MG63 (cell line): ENCODE measurements at regions not wholly inside any gene's neighbourhood (a gene's known extent, or its start where the extent isn't known, plus 50 kb on each side); places are given as distances from the start of the nearest gene placed in this dataset.
A peak's percentile ranks its signal among the peaks of the same experiment; 100 is the strongest.

Experiments
- DNase-seq: peaks from one replicate; pipeline ENCODE4 v3.0.0-alpha.2; 2020
- H3K27me3 ChIP-seq: fragments of 250-450 bp; sonication (Bioruptor Pico); 2 replicates; pipeline ENCODE4 v1.5.1; 2020; ENCODE audit warnings: mild to moderate bottlenecking, moderate library complexity
- H3K36me3 ChIP-seq: fragments of 250-450 bp; sonication (Bioruptor Pico); 2 replicates; pipeline ENCODE4 v1.5.1; 2020; ENCODE audit warnings: mild to moderate bottlenecking, moderate library complexity
- H3K4me3 ChIP-seq: fragments of 250-450 bp; sonication (Bioruptor Pico); 2 replicates; pipeline ENCODE4 v1.5.1; 2020; ENCODE audit warnings: mild to moderate bottlenecking, moderate library complexity
- H3K9me3 ChIP-seq: fragments of 250-450 bp; sonication (Bioruptor Pico); 2 replicates; pipeline ENCODE4 v1.5.1; 2020; ENCODE audit warnings: mild to moderate bottlenecking, moderate library complexity

DNA sequence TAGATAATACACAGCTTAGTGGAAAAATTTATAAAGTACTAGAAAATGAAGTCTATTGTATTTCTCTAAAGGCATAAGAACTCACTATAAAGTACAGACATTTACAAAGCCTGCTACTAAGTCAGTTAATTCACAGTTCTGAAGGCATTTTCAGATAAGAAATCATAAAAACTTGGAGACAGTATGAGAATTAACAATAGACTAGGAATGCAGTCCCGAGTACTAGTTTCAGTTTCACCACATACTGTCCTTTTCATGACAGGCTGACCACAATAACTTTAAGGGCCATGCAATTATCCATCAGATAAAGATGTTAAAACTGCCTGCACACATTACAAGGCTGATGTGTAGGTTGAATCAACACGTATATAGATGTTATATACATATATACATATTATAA is 362.6 kb upstream of the SMC2 start:
- peak overlapping the region; percentile 15 for H3K4me3 ChIP-seq
- no peaks in the 10 kb centered on the region for H3K9me3 ChIP-seq
- no peak for DNase-seq

DNA sequence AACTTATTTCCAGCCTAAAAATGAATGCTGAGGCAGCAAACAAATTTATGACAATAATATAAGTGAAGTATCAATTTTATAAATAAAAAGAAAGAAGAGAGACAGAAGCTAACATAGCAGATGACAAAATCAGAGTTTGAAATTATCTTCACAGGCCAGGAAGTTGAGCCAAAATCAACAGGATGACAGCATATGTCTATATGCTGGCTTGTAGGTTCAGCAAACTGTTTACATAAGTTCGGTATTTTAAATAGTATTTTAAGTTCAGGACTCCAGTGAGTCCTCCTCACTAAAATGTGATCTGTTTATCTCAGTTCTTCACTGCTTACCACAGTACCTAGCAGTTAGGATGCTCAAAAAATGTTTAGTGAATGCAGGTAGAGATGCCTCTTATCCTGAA is 359.6 kb upstream of the SMC2 start:
- no peak overlapping the region for H3K4me3 ChIP-seq
- H3K9me3 ChIP-seq = no peaks in the 10 kb centered on the region
- DNase-seq = peak; percentile 29
- no peaks in the 10 kb centered on the region for H3K27me3 ChIP-seq
- H3K36me3 ChIP-seq = no peaks in the 10 kb centered on the region

More for the DNA sequence above, 362.6 kb upstream of the SMC2 start:
- no peaks in the 10 kb centered on the region for H3K36me3 ChIP-seq
- no peaks in the 10 kb centered on the region for H3K27me3 ChIP-seq

DNA sequence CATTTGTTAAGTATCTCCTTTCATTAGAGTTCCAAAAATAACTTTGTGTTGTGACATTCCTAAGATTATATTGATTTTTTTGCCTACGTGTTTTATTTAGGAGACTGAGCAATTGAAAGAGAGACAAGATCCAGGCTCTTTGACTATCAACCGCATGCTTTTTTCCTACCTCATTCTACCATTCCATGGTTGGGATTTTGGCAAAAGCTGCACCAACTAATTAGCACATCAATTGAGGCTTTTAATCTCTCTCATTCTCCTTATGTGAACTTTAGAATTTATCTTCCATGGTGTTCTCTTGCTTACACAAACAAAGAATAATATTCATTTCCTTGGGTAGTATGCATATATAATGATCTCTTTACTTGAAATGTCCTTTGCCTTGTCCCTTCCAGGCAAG is 338.7 kb upstream of the SMC2 start:
- DNase-seq = no peak

DNA sequence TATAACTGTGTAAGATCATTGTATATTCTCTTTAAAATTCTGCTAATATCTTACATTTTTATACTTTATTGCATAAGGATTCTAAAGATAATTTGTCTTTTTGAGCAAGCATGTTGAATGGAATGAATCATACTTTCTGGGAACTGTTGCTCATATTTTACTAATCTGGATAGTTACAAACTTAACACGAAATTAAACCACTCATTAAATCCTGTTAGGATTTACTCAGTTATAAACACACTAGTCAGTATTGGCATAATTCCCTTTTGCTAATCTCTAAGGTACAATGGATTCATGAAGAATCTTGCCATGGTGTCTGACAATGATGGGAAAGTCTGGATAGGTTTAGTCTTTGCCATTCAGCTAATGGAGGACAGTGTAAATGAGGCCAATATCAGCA is 338.1 kb upstream of the SMC2 start:
- DNase-seq = no peak
- Histone ChIP-seq H3K36me3 (no peaks in the 10 kb centered on the region), H3K4me3 (no peak overlapping the region), H3K9me3 (no peaks in the 10 kb centered on the region), H3K27me3 (no peaks in the 10 kb centered on the region)

More for the DNA sequence above, 338.7 kb upstream of the SMC2 start:
- no peak overlapping the region for H3K4me3 ChIP-seq
- H3K9me3 ChIP-seq = no peaks in the 10 kb centered on the region
- no peaks in the 10 kb centered on the region for H3K36me3 ChIP-seq
- H3K27me3 ChIP-seq = no peaks in the 10 kb centered on the region

DNA sequence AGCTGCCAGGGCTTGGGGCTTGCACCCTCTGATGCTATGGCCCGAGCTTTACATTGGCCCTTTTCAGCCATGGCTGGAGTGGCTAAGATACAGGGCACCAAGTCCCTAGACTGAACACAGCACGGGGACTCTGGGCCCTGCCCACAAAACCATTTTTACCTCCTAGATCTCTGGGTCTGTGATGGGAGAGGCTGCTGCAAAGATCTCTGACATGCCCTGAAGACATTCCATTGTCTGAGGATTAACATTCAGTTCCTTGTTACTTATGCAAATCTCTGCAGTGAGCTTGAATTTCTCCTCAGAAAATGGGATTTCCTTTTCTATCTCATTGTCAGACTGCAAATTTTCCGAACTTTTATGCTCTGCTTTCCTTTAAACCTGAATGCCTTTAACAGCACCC is 337.0 kb upstream of the SMC2 start:
- H3K36me3 ChIP-seq = no peaks in the 10 kb centered on the region
- H3K9me3 ChIP-seq = no peaks in the 10 kb centered on the region; the same call in 1 of the 2 replicates
- H3K4me3 ChIP-seq = no peak overlapping the region
- DNase-seq = no peak
- H3K27me3 ChIP-seq = no peaks in the 10 kb centered on the region

DNA sequence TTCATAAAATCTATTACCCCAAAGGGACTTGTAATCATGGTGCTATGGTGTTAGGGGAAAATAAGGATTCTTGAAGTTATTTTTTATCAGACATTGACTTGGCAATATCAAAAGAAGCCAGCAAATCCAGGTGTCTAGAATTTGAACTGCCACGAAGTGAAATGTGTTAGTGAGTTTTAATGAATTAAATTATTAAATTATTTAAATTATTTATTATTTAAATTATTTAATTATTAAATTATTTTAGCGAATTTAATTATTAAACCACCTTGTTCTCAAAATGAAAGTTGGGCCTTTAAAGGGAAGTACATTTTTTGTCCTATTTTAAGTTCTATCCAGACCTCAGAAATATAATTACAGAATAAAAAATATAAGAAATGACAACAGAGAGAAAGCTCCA is 332.6 kb upstream of the SMC2 start:
- Histone ChIP-seq H3K9me3 (no peaks in the 10 kb centered on the region; the same call in 1 of the 2 replicates), H3K4me3 (no peak overlapping the region), H3K36me3 (no peaks in the 10 kb centered on the region), H3K27me3 (no peaks in the 10 kb centered on the region)
- no peak for DNase-seq

DNA sequence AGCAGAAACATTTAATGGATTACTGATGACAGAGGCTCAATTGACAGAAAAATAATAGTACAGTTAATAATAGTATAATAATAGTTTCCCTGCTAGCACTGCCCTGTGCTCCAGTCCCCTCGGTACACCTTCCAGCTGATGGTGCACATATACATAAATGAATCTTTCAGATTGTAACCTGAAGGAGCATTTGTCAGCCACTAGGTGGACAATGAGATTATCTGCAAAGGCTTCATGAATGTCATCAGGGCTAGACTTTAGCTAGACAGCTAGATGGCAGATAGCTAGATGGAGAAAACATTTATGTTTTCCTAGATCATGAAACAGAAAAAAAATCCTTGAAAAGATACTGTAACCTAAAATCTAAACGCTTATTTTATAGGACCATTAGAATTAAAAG is 304.4 kb upstream of the SMC2 start:
- Histone ChIP-seq H3K9me3 (no peaks in the 10 kb centered on the region), H3K27me3 (no peaks in the 10 kb centered on the region), H3K4me3 (no peak overlapping the region), H3K36me3 (no peaks in the 10 kb centered on the region)
- no peak for DNase-seq

DNA sequence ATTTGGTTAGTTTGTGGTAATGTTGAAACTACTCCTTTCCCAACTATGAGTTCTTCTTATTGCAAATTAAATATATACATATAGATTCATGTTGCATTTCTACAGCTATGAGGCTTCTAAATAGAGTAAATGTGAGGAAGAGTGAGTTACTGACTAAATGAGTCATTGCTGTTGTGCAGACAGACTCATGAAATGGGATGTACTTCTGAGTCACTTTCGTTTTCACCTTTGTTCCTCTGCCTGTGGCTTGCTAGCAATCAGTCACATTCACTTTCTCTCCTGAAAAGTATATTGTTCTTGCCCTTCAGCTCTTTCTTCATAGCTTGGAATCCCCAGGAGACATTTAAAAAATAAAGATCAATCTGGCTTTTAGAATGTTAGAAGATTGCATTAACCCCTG is 295.5 kb upstream of the SMC2 start:
- DNase-seq = no peak
- Histone ChIP-seq H3K9me3 (no peaks in the 10 kb centered on the region), H3K27me3 (no peaks in the 10 kb centered on the region), H3K36me3 (no peaks in the 10 kb centered on the region), H3K4me3 (no peak overlapping the region)

DNA sequence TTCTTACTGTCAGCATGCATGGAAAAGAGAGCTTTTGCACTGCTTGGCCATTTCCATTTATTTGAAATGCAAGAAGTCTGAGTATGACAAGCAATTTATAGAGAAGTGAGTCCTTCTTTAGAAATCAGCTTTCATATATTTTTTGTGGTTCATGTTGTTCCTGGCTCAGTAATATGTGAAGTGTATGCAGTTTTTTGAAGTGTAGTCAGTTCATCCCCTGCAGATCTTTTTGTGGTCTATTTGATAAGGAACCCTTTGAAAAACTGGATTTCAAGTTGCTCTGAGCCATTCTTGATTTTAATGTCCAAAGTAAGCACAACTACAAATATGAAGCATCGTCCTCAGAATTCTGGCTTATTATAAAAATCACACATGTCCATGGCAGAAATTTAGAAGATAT is 294.1 kb upstream of the SMC2 start:
- DNase-seq = no peak
- Histone ChIP-seq H3K36me3 (no peaks in the 10 kb centered on the region), H3K9me3 (no peaks in the 10 kb centered on the region), H3K4me3 (no peak overlapping the region), H3K27me3 (no peaks in the 10 kb centered on the region)

DNA sequence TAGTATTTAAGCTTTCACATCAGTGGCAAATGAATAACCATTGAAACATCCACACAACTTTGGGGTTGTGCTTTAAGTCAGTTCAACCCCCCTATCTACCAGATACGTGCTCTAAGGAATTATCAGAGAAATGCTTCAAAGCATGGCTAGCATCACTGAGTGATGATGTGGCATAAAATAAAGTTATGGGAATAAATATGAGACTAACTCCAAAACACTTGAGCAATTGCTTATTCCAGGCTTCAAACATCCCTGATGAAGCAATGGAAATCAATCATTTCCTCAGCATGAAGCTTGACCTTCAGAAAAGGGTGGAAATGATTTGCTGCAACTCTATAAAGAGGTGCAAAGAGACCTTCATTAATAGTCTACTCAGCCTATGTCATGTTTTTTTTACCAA is 292.0 kb upstream of the SMC2 start:
- no peaks in the 10 kb centered on the region for H3K36me3 ChIP-seq
- H3K27me3 ChIP-seq = no peaks in the 10 kb centered on the region
- H3K9me3 ChIP-seq = no peaks in the 10 kb centered on the region
- no peak overlapping the region for H3K4me3 ChIP-seq
- DNase-seq = no peak

DNA sequence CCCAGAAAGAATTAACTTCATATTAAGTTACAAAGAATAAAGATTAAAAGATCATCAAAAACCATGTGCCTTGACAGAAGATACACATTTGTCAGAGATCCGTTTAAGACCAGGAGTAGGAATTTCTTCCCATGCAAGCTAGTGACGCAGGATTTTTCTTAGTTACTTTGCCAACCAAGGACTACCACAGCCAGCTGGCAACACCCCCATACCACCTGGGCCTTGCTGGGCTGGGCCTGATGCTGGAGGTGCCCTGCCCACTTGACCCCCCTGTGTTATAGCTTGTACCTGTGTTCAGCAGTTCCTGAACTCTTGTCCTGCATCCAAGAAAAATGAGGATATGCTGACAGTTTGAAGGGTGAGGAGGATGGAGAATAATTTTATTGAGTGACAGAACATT is 290.9 kb upstream of the SMC2 start:
- no peaks in the 10 kb centered on the region for H3K9me3 ChIP-seq
- no peaks in the 10 kb centered on the region for H3K36me3 ChIP-seq
- DNase-seq = no peak
- no peak overlapping the region for H3K4me3 ChIP-seq
- H3K27me3 ChIP-seq = no peaks in the 10 kb centered on the region

DNA sequence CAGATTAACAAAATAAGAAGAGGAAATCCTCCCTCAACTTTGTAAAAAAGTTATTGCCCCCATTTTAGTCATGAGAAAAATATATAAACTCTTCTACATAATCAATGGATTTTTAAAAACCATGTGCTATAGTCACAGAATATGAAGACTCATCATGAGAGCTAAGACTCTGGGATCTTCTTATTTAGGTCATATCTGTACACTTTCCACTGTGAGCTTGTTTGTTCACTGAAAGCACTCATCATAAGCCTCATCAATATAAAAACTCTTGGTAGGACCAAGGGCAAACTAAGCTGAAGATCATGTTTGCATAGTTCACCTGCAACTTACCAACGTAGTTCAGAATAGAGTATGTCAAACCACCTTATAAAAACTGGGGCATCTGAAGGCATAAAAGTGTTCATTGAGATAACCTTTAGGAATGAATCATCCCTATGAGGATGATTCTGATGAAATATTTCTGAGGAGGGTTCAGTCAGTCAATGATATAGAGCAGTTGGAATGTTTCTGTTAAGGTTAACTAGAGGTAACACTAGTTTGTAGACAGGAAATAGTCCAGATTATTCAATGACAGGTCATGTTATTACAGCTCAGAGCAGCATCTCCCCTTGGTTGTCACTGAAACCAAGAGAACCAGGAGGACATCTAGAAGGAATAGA is 289.9 kb upstream of the SMC2 start:
- no peaks in the 10 kb centered on the region for H3K27me3 ChIP-seq
- H3K9me3 ChIP-seq = no peaks in the 10 kb centered on the region
- no peaks in the 10 kb centered on the region for H3K36me3 ChIP-seq
- no peak for DNase-seq
- no peak overlapping the region for H3K4me3 ChIP-seq

DNA sequence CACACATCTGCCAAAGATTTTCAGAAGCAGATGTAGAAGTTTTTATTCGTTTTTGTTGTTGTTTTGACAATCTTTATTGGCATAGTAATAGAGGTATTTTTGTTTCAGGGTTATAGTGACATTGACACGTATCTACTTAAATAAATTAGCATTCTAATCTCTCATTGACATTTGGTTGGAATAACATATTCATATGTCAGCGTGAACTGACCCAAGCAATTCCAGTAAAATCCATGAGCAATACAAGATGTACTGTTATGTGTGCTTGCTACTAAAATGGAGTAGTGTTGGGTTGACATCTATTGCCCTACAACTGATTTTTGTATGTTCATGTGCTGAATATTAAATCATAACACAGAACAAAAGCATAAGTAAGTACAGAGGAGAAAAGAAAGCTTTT is 284.4 kb upstream of the SMC2 start:
- Histone ChIP-seq H3K36me3 (no peaks in the 10 kb centered on the region), H3K9me3 (no peaks in the 10 kb centered on the region), H3K4me3 (no peak overlapping the region), H3K27me3 (no peaks in the 10 kb centered on the region)
- DNase-seq = no peak

DNA sequence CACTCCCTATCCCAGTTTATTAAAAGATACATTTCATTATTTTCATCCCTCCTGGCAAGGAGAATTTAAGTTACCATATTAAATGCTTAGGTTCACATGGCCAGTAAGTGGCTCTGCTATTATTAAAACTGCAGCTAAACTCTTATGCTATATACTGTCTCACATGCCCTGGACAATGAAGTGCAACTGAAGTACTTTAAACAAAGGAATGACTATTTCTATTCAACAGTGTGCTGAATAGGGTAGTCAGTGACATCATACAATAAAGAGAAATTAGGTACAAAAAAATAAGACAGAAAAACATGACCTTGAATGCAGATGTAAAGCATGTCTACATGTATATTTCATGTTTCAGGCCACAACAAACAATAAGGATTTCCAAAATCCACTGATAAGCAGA is 282.6 kb upstream of the SMC2 start:
- no peak overlapping the region for H3K4me3 ChIP-seq
- no peak for DNase-seq
- H3K27me3 ChIP-seq = no peaks in the 10 kb centered on the region
- no peaks in the 10 kb centered on the region for H3K9me3 ChIP-seq
- no peaks in the 10 kb centered on the region for H3K36me3 ChIP-seq

DNA sequence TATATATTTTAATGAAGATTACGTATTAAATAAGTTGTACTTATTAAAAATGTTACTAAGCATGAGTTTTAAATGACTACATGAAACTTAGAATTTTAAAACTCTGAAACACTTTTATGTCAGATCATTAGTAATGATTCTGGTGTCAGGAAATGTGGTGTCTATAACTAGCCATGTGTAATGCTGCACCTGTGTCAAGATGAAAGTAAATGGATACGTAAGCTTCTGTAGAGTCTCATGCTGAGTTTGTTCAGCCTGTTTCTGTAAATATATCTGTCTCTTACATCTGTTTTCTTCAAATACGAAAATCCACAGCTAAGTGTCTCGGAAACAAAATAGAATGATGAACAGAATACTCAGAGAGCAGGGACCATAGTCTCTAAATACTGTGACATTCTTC is 278.0 kb upstream of the SMC2 start:
- DNase-seq = no peak
- H3K27me3 ChIP-seq = no peaks in the 10 kb centered on the region
- H3K4me3 ChIP-seq = no peak overlapping the region
- no peaks in the 10 kb centered on the region for H3K9me3 ChIP-seq
- no peaks in the 10 kb centered on the region for H3K36me3 ChIP-seq

DNA sequence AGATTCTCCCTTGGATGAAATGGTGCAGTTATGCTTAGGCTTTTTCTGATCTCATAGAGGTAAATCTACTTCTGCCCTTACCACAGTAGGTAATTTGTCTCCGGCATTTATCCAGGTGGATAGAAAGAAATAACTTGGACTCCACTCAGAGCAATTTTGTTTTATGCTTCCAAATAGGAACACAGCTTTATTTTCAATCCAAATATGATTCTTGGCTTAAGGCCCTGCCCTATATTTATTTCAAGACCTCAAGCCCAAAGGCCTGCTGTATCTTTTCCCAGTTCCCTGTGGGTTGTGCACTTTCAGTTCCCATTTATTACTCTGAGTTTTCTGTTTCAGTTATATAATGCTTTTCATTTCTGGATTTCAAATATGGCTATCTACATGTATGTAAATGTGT is 274.2 kb upstream of the SMC2 start:
- Histone ChIP-seq H3K36me3 (no peaks in the 10 kb centered on the region), H3K4me3 (no peak overlapping the region), H3K27me3 (no peaks in the 10 kb centered on the region), H3K9me3 (no peaks in the 10 kb centered on the region)
- no peak for DNase-seq

DNA sequence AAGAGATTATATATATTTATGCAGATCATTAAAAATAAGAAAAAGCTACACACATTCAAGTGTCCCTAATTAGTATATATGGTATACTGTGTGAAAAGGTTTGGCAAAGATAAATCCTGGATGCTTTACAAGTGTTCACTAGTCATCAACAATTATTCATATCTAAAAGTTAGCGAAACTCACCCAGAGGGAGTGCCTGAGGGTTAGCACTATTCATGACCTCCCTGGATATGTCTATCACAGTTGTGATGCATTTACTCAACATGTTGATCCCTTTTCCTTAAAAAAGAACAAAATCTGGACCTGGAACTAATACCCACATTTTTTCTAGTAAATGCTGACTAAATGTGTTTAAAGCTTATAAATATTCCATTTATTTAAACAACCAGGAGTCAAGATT is 273.0 kb upstream of the SMC2 start:
- no peaks in the 10 kb centered on the region for H3K9me3 ChIP-seq
- no peak for DNase-seq
- no peak overlapping the region for H3K4me3 ChIP-seq
- no peaks in the 10 kb centered on the region for H3K27me3 ChIP-seq
- H3K36me3 ChIP-seq = no peaks in the 10 kb centered on the region

DNA sequence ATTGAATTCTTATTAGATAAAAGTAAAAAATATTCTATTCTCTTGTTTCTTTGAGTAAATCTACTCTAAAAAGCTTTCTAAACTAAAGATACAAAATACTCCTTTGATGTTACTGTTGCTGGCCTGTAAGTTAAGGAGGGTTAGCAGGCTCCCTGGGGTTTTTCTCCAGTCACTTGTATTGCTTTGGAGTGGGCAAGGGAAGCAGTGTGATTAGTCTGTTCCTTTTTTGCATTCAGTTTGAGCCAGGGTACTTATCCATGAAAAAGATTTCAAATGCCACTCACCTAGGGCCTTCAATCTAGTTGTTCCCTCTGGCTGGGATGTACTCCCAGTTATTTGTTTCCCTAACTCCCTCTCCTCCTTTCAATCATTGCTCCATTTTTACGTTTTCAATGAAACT is 256.2 kb upstream of the SMC2 start:
- no peaks in the 10 kb centered on the region for H3K27me3 ChIP-seq
- no peak overlapping the region for H3K4me3 ChIP-seq
- H3K36me3 ChIP-seq = no peaks in the 10 kb centered on the region
- no peak for DNase-seq
- H3K9me3 ChIP-seq = no peaks in the 10 kb centered on the region

DNA sequence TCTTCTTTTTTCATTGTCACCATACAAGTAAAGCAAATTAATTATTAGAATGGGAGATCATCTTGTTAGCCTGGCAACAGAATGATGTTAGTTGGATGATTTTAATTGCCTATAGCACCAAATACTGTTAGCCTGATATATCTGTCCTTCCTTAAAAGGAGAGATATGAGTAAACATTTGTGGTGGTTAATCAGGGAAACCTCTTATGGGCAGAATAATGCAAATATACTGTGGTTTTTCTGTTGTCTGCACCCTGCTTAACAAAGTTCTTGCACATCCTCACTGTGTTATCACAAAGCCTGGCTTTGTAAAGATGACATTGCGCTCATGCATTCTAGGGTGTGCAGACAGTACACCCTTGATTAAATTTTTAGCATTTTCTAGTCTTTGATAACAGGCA is 254.9 kb upstream of the SMC2 start:
- H3K36me3 ChIP-seq = no peaks in the 10 kb centered on the region
- DNase-seq = no peak

More for the DNA sequence above, 254.9 kb upstream of the SMC2 start:
- no peaks in the 10 kb centered on the region for H3K27me3 ChIP-seq
- no peaks in the 10 kb centered on the region for H3K9me3 ChIP-seq
- no peak overlapping the region for H3K4me3 ChIP-seq
